KMS-11 (cell line): ENCODE measurements at regions not wholly inside any gene's neighbourhood (a gene's known extent, or its start where the extent isn't known, plus 50 kb on each side); places are given as distances from the start of the nearest gene placed in this dataset.

ENCODE experiments used
- H2AFZ ChIP-seq: fragments of 200-600 bp; sonication (generic); 2 replicates; pipeline ENCODE4 v1.6.1; 2016; ENCODE audit warnings: antibody characterized with exemption, mixed run types, low read depth
- H3K27ac ChIP-seq: fragments of 200-600 bp; sonication (generic); 2 replicates; pipeline ENCODE4 v1.6.1; 2016; ENCODE audit warnings: mild to moderate bottlenecking, mixed run types
- H3K27me3 ChIP-seq: fragments of 200-600 bp; sonication (generic); 2 replicates; pipeline ENCODE4 v1.6.1; 2017; ENCODE audit warnings: mild to moderate bottlenecking, low read depth, mixed run types, moderate library complexity; ENCODE audit not compliant: insufficient read depth
- H3K36me3 ChIP-seq: fragments of 200-600 bp; sonication (generic); 2 replicates; pipeline ENCODE4 v1.6.1; 2017; ENCODE audit warnings: mild to moderate bottlenecking, mixed run types; ENCODE audit not compliant: insufficient read depth
- H3K4me1 ChIP-seq: fragments of 200-600 bp; sonication (generic); 2 replicates; pipeline ENCODE4 v1.6.1; 2016; ENCODE audit warnings: mild to moderate bottlenecking, low read depth, mixed run types; ENCODE audit not compliant: poor library complexity, severe bottlenecking
- H3K4me2 ChIP-seq: fragments of 200-600 bp; sonication (generic); 2 replicates; pipeline ENCODE4 v1.7.0; 2016; ENCODE audit warnings: mild to moderate bottlenecking, mixed run types
- H3K4me3 ChIP-seq: fragments of 200-600 bp; sonication (generic); IDR thresholded peaks from 2 replicates; pipeline ENCODE4 v1.6.1; 2017; ENCODE audit warnings: low read depth, low read length, mixed read lengths; ENCODE audit not compliant: insufficient read depth
- H3K79me2 ChIP-seq: fragments of 200-600 bp; sonication (generic); 2 replicates; pipeline ENCODE4 v1.6.1; 2016; ENCODE audit warnings: low read depth, mixed run types; ENCODE audit not compliant: insufficient read depth
- H3K9ac ChIP-seq: fragments of 200-600 bp; sonication (generic); 2 replicates; pipeline ENCODE4 v1.6.1; 2016; ENCODE audit warnings: mild to moderate bottlenecking, mixed run types
- H4K20me1 ChIP-seq: fragments of 200-600 bp; sonication (generic); 2 replicates; pipeline ENCODE4 v1.6.1; 2016; ENCODE audit warnings: mild to moderate bottlenecking, mixed run types; ENCODE audit not compliant: insufficient read depth
- TF ChIP-seq, protein P1 (sequence below): fragments of 200-600 bp; sonication (generic); conservative IDR thresholded peaks from 2 replicates; pipeline ENCODE4 v1.6.1; 2017; ENCODE audit warnings: low read depth, mild to moderate bottlenecking, antibody characterized with exemption, low read length, moderate library complexity, mixed read lengths

DNA sequence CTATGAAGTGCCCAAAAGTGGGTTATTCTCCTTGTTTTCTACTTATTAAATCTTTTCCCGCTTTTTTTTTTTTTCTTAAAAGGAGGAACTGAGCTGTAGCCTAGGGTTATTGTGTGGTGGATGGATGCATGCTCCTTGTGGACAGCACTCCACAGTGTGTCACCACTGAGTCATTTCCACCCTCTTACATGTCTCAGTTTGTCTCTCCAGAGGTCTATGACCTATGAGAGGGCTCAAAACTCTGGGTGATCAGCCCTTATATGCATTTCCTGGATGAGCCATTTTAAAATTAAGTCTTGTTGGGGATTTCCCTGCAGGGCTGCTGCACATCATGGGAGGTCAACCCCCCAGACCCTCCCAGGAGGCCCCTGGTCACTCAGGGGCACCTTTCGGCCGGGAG, 102.2 kb upstream of the MOCS2 start:
- TF ChIP-seq, protein P1, sequence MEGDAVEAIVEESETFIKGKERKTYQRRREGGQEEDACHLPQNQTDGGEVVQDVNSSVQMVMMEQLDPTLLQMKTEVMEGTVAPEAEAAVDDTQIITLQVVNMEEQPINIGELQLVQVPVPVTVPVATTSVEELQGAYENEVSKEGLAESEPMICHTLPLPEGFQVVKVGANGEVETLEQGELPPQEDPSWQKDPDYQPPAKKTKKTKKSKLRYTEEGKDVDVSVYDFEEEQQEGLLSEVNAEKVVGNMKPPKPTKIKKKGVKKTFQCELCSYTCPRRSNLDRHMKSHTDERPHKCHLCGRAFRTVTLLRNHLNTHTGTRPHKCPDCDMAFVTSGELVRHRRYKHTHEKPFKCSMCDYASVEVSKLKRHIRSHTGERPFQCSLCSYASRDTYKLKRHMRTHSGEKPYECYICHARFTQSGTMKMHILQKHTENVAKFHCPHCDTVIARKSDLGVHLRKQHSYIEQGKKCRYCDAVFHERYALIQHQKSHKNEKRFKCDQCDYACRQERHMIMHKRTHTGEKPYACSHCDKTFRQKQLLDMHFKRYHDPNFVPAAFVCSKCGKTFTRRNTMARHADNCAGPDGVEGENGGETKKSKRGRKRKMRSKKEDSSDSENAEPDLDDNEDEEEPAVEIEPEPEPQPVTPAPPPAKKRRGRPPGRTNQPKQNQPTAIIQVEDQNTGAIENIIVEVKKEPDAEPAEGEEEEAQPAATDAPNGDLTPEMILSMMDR, result no peak
- Histone ChIP-seq H3K36me3 (no peaks in the 10 kb centered on the region), H3K4me2 (no peak overlapping the region), H3K4me1 (no peaks in the 10 kb centered on the region), H3K4me3 (no peak overlapping the region), H3K79me2 (no peaks in the 10 kb centered on the region), H3K9ac (no peak overlapping the region), H3K27me3 (no peaks in the 10 kb centered on the region), H2AFZ (no peak overlapping the region), H3K27ac (no peak overlapping the region), H4K20me1 (no peaks in the 10 kb centered on the region)

DNA sequence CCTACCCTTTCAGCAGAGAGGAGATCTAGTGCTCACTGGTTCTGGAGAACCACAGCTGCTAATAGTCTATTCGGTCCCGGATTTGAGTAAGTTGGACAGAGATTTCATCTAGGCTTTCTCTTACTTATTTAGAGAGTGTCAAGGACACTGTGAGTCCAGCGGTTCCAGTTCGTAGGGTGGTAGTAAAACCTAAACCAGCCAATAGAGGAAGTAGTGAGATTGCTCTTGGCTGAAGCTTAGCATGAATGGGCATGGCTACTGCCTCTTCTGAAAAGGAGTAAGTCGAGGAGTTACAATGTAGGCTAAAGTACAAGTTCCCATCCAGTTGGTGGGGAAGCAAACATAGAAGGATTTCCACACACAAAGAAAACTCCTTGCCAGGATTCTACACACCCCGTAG, 109.6 kb upstream of the MOCS2 start:
- Histone ChIP-seq H3K4me1 (no peaks in the 10 kb centered on the region), H3K9ac (no peak overlapping the region), H3K4me2 (no peak overlapping the region), H3K27me3 (no peaks in the 10 kb centered on the region), H2AFZ (no peak overlapping the region), H3K79me2 (no peaks in the 10 kb centered on the region), H3K27ac (no peak overlapping the region), H4K20me1 (no peaks in the 10 kb centered on the region), H3K36me3 (no peaks in the 10 kb centered on the region), H3K4me3 (no peak overlapping the region)
- TF ChIP-seq, protein P1, result no peak

DNA sequence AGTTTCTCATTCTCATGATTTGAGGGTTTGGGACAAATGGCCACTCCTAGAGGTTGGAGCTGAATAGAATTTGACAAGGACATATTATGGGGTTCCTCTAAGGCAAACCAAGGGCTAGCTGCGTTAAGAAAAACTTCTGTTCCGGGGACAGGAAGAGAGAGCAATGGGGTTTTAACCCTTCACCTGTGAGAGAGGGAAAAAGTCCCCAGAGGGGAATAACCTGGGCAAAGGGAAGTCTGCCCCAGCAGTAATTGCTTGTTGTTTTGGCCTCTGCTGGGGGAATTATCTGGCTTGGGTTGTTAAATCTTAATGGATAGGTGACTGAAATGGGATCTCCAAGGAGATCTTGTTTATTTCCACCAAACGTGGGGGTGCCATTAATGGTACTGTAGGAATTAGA, 110.1 kb upstream of the MOCS2 start:
- H3K27ac ChIP-seq, result no peak overlapping the region
- H3K27me3 ChIP-seq, result no peaks in the 10 kb centered on the region
- H3K36me3 ChIP-seq, result no peaks in the 10 kb centered on the region
- H3K4me2 ChIP-seq, result no peak overlapping the region
- no peaks in the 10 kb centered on the region for H3K79me2 ChIP-seq
- TF ChIP-seq, protein P1, result no peak
- no peaks in the 10 kb centered on the region for H3K4me1 ChIP-seq
- no peak overlapping the region for H3K4me3 ChIP-seq
- no peak overlapping the region for H3K9ac ChIP-seq
- H4K20me1 ChIP-seq, result no peaks in the 10 kb centered on the region
- H2AFZ ChIP-seq, result no peak overlapping the region

DNA sequence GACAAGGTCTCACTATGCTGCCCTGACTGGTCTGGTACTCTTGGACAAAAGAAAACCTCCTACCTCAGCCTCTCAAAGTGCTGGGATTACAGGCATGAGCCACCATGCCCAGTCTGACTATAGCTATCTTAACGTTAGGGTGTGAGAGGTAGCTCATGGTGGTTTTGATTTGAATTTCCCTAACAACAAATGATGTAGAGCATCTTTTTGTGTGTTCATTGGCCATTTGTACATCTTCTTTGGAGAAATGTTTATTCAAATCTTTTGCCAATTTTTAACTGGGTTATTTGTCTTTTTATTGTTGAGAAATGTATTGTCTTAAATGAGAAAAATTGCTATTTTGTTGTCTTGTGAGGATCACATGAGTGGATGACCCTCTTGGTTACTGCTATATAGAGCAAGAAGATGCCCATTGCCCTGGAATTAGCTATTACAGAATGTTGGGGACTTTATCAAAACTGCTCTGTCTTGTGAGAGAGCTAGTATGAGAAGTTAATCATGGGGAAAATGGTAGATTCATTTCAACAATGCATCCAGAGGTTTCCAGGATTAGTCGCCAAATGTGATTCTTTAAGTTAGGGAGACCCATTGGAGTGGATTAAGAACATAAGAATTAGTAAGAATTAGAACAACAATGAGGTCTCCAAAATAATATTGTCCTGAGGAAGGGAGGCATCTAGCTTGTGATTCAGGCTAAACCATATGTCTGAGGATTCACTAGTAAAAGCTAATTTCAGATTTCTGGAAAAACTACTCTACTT, 124.3 kb upstream of the MOCS2 start:
- TF ChIP-seq, protein P1, result no peak
- H3K4me2 ChIP-seq, result no peak overlapping the region
- no peaks in the 10 kb centered on the region for H3K79me2 ChIP-seq
- H4K20me1 ChIP-seq, result no peaks in the 10 kb centered on the region
- H3K36me3 ChIP-seq, result no peaks in the 10 kb centered on the region
- H2AFZ ChIP-seq, result no peak overlapping the region
- peaks cover 14% of the 10 kb centered on the region for H3K4me1 ChIP-seq
- H3K27ac ChIP-seq, result no peak overlapping the region
- no peak overlapping the region for H3K9ac ChIP-seq
- H3K4me3 ChIP-seq, result no peak overlapping the region
- H3K27me3 ChIP-seq, result no peaks in the 10 kb centered on the region
